ENCODE measurements at regions not wholly inside any gene's neighbourhood (a gene's known extent, or its start where the extent isn't known, plus 50 kb on each side); places are given as distances from the start of the nearest gene placed in this dataset.

DNA sequence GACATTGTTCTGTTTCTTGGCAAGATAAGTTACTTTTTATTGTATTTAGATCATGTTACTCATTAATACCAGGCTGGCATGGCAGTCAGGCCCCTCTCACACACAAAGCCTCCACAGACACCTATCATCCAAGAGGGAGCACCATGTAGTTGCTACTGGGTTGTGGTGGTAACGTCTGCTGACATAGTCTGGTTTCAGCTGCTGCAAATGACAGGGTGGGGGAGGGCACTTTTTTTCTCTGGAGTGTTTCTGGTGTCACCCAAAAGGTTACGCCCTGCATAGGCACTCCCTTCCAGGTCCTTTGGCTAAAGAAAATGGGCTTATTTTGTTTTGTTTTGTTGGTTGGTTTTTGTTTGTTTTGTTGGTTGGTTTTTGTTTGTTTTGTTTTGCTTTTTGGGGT lies 236.4 kb upstream of the RIMS1 start:
- intact Hi-C loops (cut with DNase I), result no loop called here
- TF ChIP-seq CTCF (IDR thresholded peaks at IDR 0.05), result no peak
- TF ChIP-seq POLR2A (IDR thresholded peaks at IDR 0.05), result no peak
- WGBS, 2 donors, result 64 to 72% methylated on average over 2 of the region's 2 CpGs
- Histone ChIP-seq H3K27ac (no peak overlapping the region), H3K4me1 (no peaks in the 10 kb centered on the region), H3K4me3 (no peak overlapping the region), H3K27me3 (no peaks in the 10 kb centered on the region), H3K9me3 (no peaks in the 10 kb centered on the region), H3K36me3 (no peaks in the 10 kb centered on the region)
- no peak for DNase-seq

- TF ChIP-seq POLR2A (IDR thresholded peaks at IDR 0.05) (no peak), CTCF (IDR thresholded peaks at IDR 0.05) (no peak)
- Histone ChIP-seq H3K27ac (no peak overlapping the region), H3K36me3 (no peaks in the 10 kb centered on the region), H3K4me3 (no peak overlapping the region), H3K4me1 (no peaks in the 10 kb centered on the region), H3K9me3 (no peaks in the 10 kb centered on the region), H3K27me3 (no peaks in the 10 kb centered on the region)
- intact Hi-C loops (cut with DNase I), result no loop called here
- DNase-seq, result no peak
- WGBS, 2 donors, result 37 to 46% methylated on average over 2 of the region's 2 CpGs
Observed at GRCh38 chr6:71651636-71652035, 234.7 kb upstream of the RIMS1 start.

DNA sequence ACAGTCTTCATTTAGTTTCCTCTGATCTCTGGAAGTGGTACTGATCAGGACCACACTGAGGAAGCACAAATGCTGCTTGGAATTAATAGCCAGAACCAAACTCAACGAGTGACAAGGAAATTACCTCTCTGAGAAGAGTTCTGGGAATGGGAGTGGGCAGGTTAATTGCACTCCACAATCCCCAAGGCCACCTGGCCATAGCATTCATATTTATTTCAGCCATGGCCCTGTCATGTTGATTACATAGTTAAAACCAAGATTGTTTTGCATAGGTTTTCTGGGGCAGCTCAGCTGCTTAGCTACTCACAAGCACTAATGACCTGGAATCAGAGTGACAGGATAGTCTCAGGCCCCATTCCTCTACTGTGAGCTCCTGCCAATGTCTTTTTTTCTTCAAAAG lies 230.2 kb upstream of the RIMS1 start:
- no peaks in the 10 kb centered on the region for H3K4me1 ChIP-seq
- no peak overlapping the region for H3K4me3 ChIP-seq
- H3K9me3 ChIP-seq, result no peaks in the 10 kb centered on the region
- H3K36me3 ChIP-seq, result no peaks in the 10 kb centered on the region
- H3K27me3 ChIP-seq, result no peaks in the 10 kb centered on the region
- intact Hi-C loops (cut with DNase I), result no loop called here
- H3K27ac ChIP-seq, result no peak overlapping the region
- 29 to 60% methylated on average over 1 of the region's 1 CpG for WGBS, 2 donors
- TF ChIP-seq POLR2A (IDR thresholded peaks at IDR 0.05), result no peak
- TF ChIP-seq CTCF (IDR thresholded peaks at IDR 0.05), result no peak
- DNase-seq, result no peak

DNA sequence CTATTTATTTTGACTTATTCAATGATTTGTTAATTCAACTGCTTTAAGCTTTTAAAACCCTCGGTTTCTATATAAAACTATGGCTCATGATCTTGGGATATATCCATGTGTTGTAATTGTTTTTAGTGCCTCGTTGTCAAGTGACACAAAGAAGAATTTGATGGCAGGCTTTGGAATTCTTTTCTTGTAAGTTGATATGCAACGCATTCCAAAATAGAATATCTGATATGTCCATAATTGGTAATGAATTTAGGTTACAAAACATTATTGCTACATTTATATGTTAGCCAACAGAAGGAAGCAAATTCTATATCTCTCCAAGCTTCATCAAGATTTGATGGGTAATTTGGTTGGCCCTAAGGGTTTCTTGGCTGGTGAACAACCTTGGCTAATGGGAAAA lies 220.4 kb upstream of the RIMS1 start:
- DNase-seq, result no peak
- H3K27ac ChIP-seq, result no peak overlapping the region
- H3K36me3 ChIP-seq, result no peaks in the 10 kb centered on the region
- no peaks in the 10 kb centered on the region for H3K9me3 ChIP-seq
- H3K4me3 ChIP-seq, result no peak overlapping the region
- intact Hi-C loops (cut with DNase I), result no loop called here
- 17 to 54% methylated on average over 3 of the region's 3 CpGs for WGBS, 2 donors
- TF ChIP-seq CTCF (IDR thresholded peaks at IDR 0.05) (no peak), POLR2A (IDR thresholded peaks at IDR 0.05) (no peak)
- H3K4me1 ChIP-seq, result no peaks in the 10 kb centered on the region
- no peaks in the 10 kb centered on the region for H3K27me3 ChIP-seq

DNA sequence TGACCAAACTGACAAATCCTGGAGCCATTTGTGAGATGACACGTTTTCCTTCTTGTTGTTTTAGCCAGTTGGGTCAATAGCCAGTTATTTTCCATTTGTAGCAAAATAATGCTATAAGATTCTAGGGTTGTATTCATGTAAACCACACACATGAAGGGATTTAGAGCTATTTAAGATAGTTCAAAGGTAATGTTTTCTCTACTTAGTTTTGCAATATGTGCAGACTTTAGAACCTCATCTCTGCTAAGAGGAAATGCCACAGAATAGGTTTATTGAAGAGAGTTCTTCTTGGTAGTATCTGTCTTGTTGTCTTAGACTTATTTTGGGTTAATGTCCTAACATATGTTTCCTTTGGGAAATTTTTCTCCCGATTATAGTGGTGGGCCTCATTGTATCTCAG lies 213.5 kb upstream of the RIMS1 start:
- Histone ChIP-seq H3K27me3 (no peaks in the 10 kb centered on the region), H3K9me3 (no peaks in the 10 kb centered on the region), H3K4me1 (no peaks in the 10 kb centered on the region), H3K36me3 (no peaks in the 10 kb centered on the region), H3K4me3 (no peak overlapping the region), H3K27ac (no peak overlapping the region)
- WGBS, 2 donors, result 48 to 49% methylated on average over 2 of the region's 2 CpGs
- TF ChIP-seq CTCF (IDR thresholded peaks at IDR 0.05), result no peak
- TF ChIP-seq POLR2A (IDR thresholded peaks at IDR 0.05), result no peak
- DNase-seq, result no peak
- intact Hi-C loops (cut with DNase I), result no loop called here

All from esophagus squamous epithelium (tissue), 5 donors.